PC-3 (cell line): ENCODE measurements at regions not wholly inside any gene's neighbourhood (a gene's known extent, or its start where the extent isn't known, plus 50 kb on each side); places are given as distances from the start of the nearest gene placed in this dataset.

Experiments used
- ATAC-seq: fragments of 200-7000 bp; cut with Tn5 transposase; 2 replicates; pipeline ENCODE4 v1.9.1; 2020; ENCODE audit warnings: mild to moderate bottlenecking, moderate library complexity
- BruUV-seq: library from RNA; stranded (reverse); fragments of 400-500 nt; replicated peaks from 2 replicates; lab custom pipeline; 2021; lab: Mats Ljungman, UMichigan
- CTCF ChIA-PET: fragments of 300-600 bp; sonication (Branson Sonifier 250); formaldehyde crosslinking; loops from one replicate; lab custom pipeline; 2022; ENCODE audit warnings: antibody characterized with exemption; lab: Charles Lee
- POLR2A ChIA-PET: fragments of 300-600 bp; sonication (Branson Sonifier 250); formaldehyde crosslinking; loops from one replicate; lab custom pipeline; 2022; ENCODE audit warnings: antibody characterized with exemption; ENCODE audit not compliant: unreplicated experiment; lab: Charles Lee
- DNase-seq: peaks from one replicate; pipeline ENCODE4 v3.0.0-alpha.2; 2015
- H2AFZ ChIP-seq: fragments of 300-600 bp; sonication (generic); 2 replicates; pipeline ENCODE4 v1.6.0; 2016; ENCODE audit warnings: antibody characterized with exemption, low read length
- H3F3A ChIP-seq: fragments of 300-600 bp; sonication (generic); one replicate; pipeline ENCODE4 v1.6.0; 2017; ENCODE audit warnings: antibody characterized with exemption, low read length, control low read depth, mild to moderate bottlenecking; ENCODE audit not compliant: unreplicated experiment
- H3K27ac ChIP-seq: fragments of 300-600 bp; sonication (generic); 2 replicates; pipeline ENCODE4 v1.5.1; 2016; ENCODE audit warnings: mild to moderate bottlenecking, low read length
- H3K27me3 ChIP-seq: fragments of 300-600 bp; sonication (generic); 2 replicates; pipeline ENCODE4 v1.6.1; 2016; ENCODE audit warnings: low read length, mixed read lengths
- H3K36me3 ChIP-seq: fragments of 300-600 bp; sonication (generic); 2 replicates; pipeline ENCODE4 v1.6.1; 2016; ENCODE audit warnings: low read depth, mixed run types, low read length, mixed read lengths
- H3K4me1 ChIP-seq: fragments of 300-600 bp; sonication (generic); 2 replicates; pipeline ENCODE4 v1.5.1; 2016; ENCODE audit warnings: low read length; ENCODE audit not compliant: insufficient read depth
- H3K4me2 ChIP-seq: fragments of 300-600 bp; sonication (generic); 2 replicates; pipeline ENCODE4 v1.6.0; 2016; ENCODE audit warnings: low read length
- H3K4me3 ChIP-seq: fragments of 300-600 bp; sonication (generic); 2 replicates; pipeline ENCODE4 v1.5.1; 2016; ENCODE audit warnings: mild to moderate bottlenecking, low read length, mixed read lengths
- H3K79me2 ChIP-seq: fragments of 300-600 bp; sonication (generic); 2 replicates; pipeline ENCODE4 v1.6.1; 2017; ENCODE audit warnings: low read length, mixed read lengths
- H3K9ac ChIP-seq: fragments of 300-600 bp; sonication (generic); 2 replicates; pipeline ENCODE4 v1.6.0; 2016; ENCODE audit warnings: mild to moderate bottlenecking, low read length
- H3K9me2 ChIP-seq: fragments of 300-600 bp; sonication (generic); replicated peaks from 2 replicates; pipeline ENCODE4 v1.6.1; 2016; ENCODE audit warnings: mixed run types, low read length, mixed read lengths
- H3K9me3 ChIP-seq: fragments of 300-600 bp; sonication (generic); 2 replicates; pipeline ENCODE4 v1.6.1; 2016; ENCODE audit warnings: low read length, mixed read lengths
- H4K20me1 ChIP-seq: fragments of 300-600 bp; sonication (generic); 2 replicates; pipeline ENCODE4 v1.6.1; 2016; ENCODE audit warnings: low read length, mixed read lengths
- CTCF ChIP-seq: fragments of 300-600 bp; sonication (generic); conservative IDR thresholded peaks from 2 replicates; pipeline ENCODE4 v1.5.1; 2017; ENCODE audit warnings: antibody characterized with exemption, low read depth, mild to moderate bottlenecking, low read length
- EZH2 ChIP-seq: fragments of 300-600 bp; sonication (generic); IDR thresholded peaks from one replicate; pipeline ENCODE4 v1.6.1; 2017; ENCODE audit warnings: antibody characterized with exemption, mild to moderate bottlenecking, low read length; ENCODE audit not compliant: unreplicated experiment
- EZH2phosphoT487 ChIP-seq: fragments of 300-600 bp; sonication (generic); IDR thresholded peaks from 2 replicates; pipeline ENCODE4 v1.6.1; 2018; ENCODE audit warnings: mild to moderate bottlenecking, antibody characterized with exemption, low read length, borderline replicate concordance
- intact Hi-C: fragments of 100-400 bp; cut with micrococcal nuclease; formaldehyde crosslinking; loops from 2 replicates; pipeline ENCODE4 v1.9.0; 2023

- DNase-seq = no peak
- no peaks in the 10 kb centered on the region for H4K20me1 ChIP-seq
- H3F3A ChIP-seq = peaks cover 10% of the 10 kb centered on the region
- peak overlapping the region; percentile 43 for H3K27ac ChIP-seq
- H3K4me2 ChIP-seq = 0 out of 2 replicates have a peak overlapping the region, but pooled peaks have one; percentile 6
- no peak overlapping the region; the same call in 1 of the 2 replicates for H3K9ac ChIP-seq
- H2AFZ ChIP-seq = no peak overlapping the region
- TF ChIP-seq CTCF (no peak), EZH2 (no peak), EZH2phosphoT487 (no peak)
- no peak for ATAC-seq
- H3K79me2 ChIP-seq = no peaks in the 10 kb centered on the region
- H3K36me3 ChIP-seq = no peaks in the 10 kb centered on the region
- no peak overlapping the region for H3K4me3 ChIP-seq
- no TSS peak for BruUV-seq
- CTCF ChIA-PET = no interaction called here
- H3K9me3 ChIP-seq = no peaks in the 10 kb centered on the region
- H3K9me2 ChIP-seq = no peaks in the 10 kb centered on the region
- peaks cover 81% of the 10 kb centered on the region for H3K4me1 ChIP-seq
- H3K27me3 ChIP-seq = no peaks in the 10 kb centered on the region
- POLR2A ChIA-PET = no interaction called here
- intact Hi-C loops = no loop called here
Observed at GRCh38 chr20:23144856-23145255, 58.7 kb upstream of the CD93 start.

- Histone ChIP-seq H3K9ac (no peak overlapping the region), H3K4me1 (peaks cover 74% of the 10 kb centered on the region), H3F3A (peaks cover 10% of the 10 kb centered on the region), H3K4me3 (no peak overlapping the region), H3K4me2 (peak overlapping the region; percentile 61), H3K79me2 (no peaks in the 10 kb centered on the region), H3K27ac (peak overlapping the region; percentile 93), H3K9me2 (no peaks in the 10 kb centered on the region), H2AFZ (no peak overlapping the region), H3K27me3 (no peaks in the 10 kb centered on the region), H3K36me3 (no peaks in the 10 kb centered on the region), H4K20me1 (no peaks in the 10 kb centered on the region), H3K9me3 (no peaks in the 10 kb centered on the region)
- peak; percentile 74 for DNase-seq
- no peak for ATAC-seq
- intact Hi-C loops = no loop called here
- no TSS peak for BruUV-seq
- POLR2A ChIA-PET = no interaction called here
- CTCF ChIA-PET = no interaction called here
- TF ChIP-seq EZH2 = no peak
- TF ChIP-seq CTCF = no peak
- no peak for TF ChIP-seq EZH2phosphoT487
Observed at GRCh38 chr20:23143986-23144690, 58.0 kb upstream of the CD93 start.

- no peaks in the 10 kb centered on the region for H3K79me2 ChIP-seq
- H3K4me2 ChIP-seq = peak overlapping the region; percentile 61
- H3K4me3 ChIP-seq = no peak overlapping the region; the same call in 1 of the 2 replicates
- no peaks in the 10 kb centered on the region for H3K27me3 ChIP-seq
- ChIA-PET CTCF (interaction anchor here (0.9 kb wide), 1 partner anchor 58 kb away, joined by 3 read pairs; no protein-coding TSS in a partner anchor), POLR2A (no interaction called here)
- DNase-seq = peak; percentile 88
- no peaks in the 10 kb centered on the region for H3K36me3 ChIP-seq
- intact Hi-C loops = no loop called here
- no peaks in the 10 kb centered on the region for H3K9me3 ChIP-seq
- peak overlapping the region; percentile 54 for H3K9ac ChIP-seq
- peaks cover 64% of the 10 kb centered on the region for H3K4me1 ChIP-seq
- no peaks in the 10 kb centered on the region for H4K20me1 ChIP-seq
- no TSS peak for BruUV-seq
- no peak overlapping the region for H2AFZ ChIP-seq
- H3F3A ChIP-seq = peaks cover 10% of the 10 kb centered on the region
- no peaks in the 10 kb centered on the region for H3K9me2 ChIP-seq
- ATAC-seq = peak; percentile 84
- H3K27ac ChIP-seq = peak overlapping the region; percentile 93
- TF ChIP-seq CTCF (no peak), EZH2phosphoT487 (no peak), EZH2 (no peak)
Observed at GRCh38 chr20:23143098-23143497, 57.0 kb upstream of the CD93 start.
